HG03460 (cell line): ENCODE measurements at regions not wholly inside any gene's neighbourhood (a gene's known extent, or its start where the extent isn't known, plus 50 kb on each side); places are given as distances from the start of the nearest gene placed in this dataset.

Source experiments
- ATAC-seq: cut with Tn5 transposase; IDR thresholded peaks from one replicate; pipeline ENCODE4 v1.9.1; 2021; ENCODE audit not compliant: unreplicated experiment

GRCh38 chr1:30194046-30194619 lies 529.3 kb downstream of the MATN1 start:
- no peak for ATAC-seq

- ATAC-seq: no peak
These were observed 530.3 kb downstream of the MATN1 start for GRCh38 chr1:30192969-30193630.

GRCh38 chr1:30191154-30191702 lies 532.2 kb downstream of the MATN1 start:
- ATAC-seq: no peak

DNA sequence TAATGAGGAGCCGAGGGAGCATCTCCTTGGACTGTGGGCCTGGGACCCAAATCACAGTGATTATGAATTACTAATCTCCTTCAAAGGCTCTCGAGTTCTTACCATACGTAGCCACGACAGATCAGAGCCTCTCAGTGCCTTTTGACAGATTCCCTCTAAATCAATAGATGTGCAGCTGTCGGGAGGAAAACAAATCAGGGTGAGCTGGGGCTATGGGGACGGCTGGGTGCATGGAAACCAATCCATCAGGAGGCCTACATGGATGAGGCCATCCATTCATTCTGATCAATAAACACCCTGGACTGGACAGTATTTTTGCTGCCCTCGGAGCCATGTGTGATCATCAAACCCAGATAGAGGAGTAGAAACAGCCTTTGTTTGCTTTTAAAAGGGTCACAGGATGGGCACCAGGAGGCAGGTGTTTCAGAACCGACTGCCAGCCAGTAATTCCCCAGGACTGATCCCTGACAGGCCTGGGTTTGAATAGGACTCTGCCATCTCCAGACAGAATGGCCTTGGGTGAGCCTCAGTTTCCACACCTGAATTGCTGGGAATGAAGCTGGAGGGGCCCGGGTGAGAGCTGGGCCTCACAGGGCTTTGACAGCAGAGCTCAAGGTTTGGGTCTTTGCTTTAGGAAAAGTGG lies 532.8 kb downstream of the MATN1 start:
- no peak for ATAC-seq

GRCh38 chr1:30189818-30190500 lies 533.4 kb downstream of the MATN1 start:
- ATAC-seq: no peak

- ATAC-seq: no peak
These were observed 534.4 kb downstream of the MATN1 start for GRCh38 chr1:30188999-30189398.

GRCh38 chr1:30188329-30188728 lies 535.1 kb downstream of the MATN1 start:
- ATAC-seq: no peak

- ATAC-seq: no peak
These were observed 535.9 kb downstream of the MATN1 start for GRCh38 chr1:30187413-30188023.

DNA sequence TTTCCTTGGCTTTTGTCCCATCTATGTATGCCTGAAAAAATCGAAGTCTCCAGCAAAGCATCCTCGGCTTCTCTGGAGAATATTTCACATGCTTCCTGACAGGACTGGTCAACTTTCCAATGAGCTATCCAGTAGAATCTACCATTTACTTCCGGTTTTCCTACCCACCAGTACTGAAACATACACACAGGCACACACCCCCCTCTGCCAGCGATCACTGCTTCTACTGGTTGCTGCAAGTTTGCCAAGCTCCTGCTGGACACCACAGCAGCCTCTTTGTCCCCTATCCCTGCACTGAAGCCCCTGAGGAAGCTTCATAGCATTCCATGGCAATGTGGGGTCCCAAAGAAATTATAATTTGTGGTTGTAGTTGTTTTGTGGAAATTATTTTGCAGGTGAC lies 536.8 kb downstream of the MATN1 start:
- no peak for ATAC-seq

DNA sequence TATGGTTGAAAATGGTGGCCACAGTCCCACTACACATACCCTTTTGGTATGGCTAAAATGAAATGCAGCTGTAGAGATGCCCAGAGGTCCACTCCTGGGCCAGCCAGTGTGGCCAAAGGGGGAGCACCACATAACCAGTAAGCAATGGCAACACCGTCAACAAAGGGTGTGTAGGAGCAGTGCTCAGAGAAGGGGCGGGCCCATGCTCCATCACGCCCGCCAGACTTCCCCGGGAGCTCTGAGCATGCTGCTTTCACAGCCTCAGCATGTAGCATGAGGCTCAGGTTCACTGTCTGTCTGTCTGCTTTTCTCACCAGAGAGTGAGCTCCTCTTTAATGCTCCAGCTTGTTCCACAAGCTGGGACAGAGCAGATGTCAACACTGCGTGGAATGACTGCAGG lies 537.6 kb downstream of the MATN1 start:
- ATAC-seq: no peak

DNA sequence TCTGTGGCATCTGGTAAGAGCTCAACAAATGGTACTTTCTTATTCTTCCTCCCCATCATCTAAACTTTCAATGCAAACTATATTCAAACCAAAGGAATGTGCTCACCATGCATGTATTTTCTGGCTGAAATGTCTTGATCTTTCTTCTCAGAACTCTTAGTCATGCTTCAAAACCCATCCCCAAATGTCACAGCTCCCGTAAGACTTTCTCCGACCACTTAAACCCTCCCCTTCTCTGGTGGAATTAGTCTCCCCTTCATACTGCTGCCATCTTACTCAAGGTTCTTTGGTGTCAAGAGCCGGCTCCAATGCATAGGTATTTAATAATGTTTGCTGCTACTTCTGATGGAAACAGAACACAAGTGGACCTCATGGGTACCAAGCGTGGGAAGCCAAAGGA lies 538.1 kb downstream of the MATN1 start:
- ATAC-seq: no peak

- ATAC-seq: no peak
These were observed 538.8 kb downstream of the MATN1 start for GRCh38 chr1:30184393-30185141.

GRCh38 chr1:30183895-30184294 lies 539.5 kb downstream of the MATN1 start:
- ATAC-seq: no peak

- ATAC-seq: no peak
These were observed 540.4 kb downstream of the MATN1 start for GRCh38 chr1:30183006-30183405.

GRCh38 chr1:30179942-30180543 lies 543.3 kb downstream of the MATN1 start:
- no peak for ATAC-seq

DNA sequence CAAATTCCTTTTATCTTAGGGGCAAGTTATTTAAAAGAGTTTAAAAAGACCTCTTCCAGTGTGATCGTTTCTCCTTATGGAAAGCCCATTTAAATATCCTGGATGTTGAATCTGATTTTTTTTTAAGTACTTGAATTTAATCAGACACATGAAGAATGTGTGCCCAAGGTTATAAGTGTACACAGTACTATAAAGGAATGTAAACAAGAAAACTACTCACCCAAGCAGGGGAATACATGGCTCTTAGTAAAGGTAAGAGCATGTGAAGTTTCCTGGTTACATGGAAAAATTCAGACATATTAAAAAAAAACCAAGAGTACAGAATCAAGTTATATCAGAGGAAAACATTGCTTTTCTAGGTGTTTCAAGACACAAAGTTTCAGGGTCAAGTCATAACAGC lies 546.9 kb downstream of the MATN1 start:
- no peak for ATAC-seq

- no peak for ATAC-seq
These were observed 548.9 kb downstream of the MATN1 start for GRCh38 chr1:30174499-30174898.

GRCh38 chr1:30173560-30173959 lies 549.8 kb downstream of the MATN1 start:
- no peak for ATAC-seq

GRCh38 chr1:30172757-30173156 lies 550.6 kb downstream of the MATN1 start:
- no peak for ATAC-seq

DNA sequence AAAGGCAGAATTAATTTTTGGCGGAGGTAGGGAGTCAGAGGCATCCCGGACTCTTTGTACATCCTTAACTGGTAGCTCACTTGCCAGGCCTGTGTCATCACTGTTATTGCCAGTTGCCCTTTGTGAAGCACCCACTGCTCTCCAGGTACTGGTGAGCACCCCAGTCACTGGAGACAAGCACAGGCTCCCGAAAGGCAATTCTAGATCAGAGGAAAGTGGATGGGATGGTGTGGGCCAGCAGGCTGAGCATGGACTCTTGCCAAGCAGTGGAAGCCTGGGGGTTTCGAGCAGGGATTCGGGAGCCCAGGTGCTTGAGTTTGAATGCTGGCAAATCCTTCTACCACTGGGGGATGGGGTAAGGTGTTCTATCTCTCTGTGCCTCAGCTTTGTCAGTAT lies 551.1 kb downstream of the MATN1 start:
- no peak for ATAC-seq
